Activated effector memory CD4-positive, alpha-beta T cell treated with anti-CD3 and anti-CD28 coated beads, Interleukin-2, amount 50 U/mL, for 16 hours (primary cell): ENCODE measurements at regions not wholly inside any gene's neighbourhood (a gene's known extent, or its start where the extent isn't known, plus 50 kb on each side); places are given as distances from the start of the nearest gene placed in this dataset.
"Not testable (repeated sequence)": the region's sequence is repeated elsewhere in the genome, so short reads cannot be mapped to it uniquely, and the experiment has no call there.

Source experiments
- DNase-seq: peaks from one replicate; pipeline ENCODE4 v3.0.0-alpha.2; 2020

DNA sequence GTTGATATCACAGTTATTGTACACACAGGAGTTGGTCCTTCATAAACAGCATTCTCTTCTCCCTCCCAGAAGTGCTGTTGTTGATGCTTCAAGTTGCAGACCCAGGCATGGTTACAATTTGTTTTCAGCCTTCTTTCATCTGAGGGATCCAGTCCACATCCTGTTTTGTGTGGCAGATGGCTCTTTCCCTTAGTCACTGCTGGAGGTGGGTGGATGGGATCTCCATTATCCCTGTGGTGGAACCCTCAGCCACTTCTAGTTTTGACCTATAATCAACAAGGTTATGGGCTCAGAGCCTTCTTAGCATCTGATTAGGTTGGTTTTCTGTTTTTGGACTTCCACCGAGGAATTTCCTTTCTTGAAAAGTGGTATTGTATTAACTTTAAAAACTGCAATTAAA, 214.2 kb downstream of the SH2D4B start:
- DNase-seq = no peak

DNA sequence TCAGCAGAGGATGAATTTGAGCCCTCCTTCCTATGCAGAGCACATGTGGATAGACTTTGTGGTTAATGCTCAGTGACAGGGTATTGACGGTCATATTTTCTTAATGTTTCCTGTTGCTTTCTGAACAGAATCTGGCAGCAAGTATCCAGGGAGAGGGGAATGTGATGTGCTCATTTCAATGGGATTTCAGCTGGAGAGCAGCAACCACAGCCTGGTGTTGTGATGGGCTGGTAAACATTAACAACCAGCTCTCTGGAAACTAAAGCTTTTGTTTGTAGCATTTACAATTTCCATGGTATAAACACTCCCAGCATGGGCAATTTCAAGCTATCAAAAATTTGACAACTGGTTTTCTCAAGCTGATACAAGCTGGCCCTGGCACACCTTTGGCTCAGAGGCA, 215.9 kb downstream of the SH2D4B start:
- no peak for DNase-seq

DNA sequence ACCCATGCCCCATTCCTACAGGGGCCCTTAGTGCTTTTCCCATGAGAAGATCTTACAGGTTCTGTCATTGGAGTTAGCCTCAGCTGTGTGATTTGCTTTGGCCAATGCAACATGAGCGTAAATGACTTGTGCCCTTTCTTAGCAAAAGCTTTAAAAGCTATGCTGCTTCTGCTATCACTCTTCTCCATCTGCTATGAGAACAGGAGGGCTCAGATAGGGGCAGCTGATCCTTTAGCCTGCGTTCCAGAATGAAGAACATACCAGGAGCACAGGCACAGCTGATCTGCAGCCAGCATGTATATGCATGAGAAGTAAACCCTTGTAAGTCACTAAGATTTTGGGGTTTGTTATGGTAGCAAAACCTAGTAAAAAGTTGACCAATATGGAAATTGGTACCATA, 218.2 kb downstream of the SH2D4B start:
- no peak for DNase-seq

- DNase-seq = no peak
These were observed 222.0 kb downstream of the SH2D4B start for GRCh38 chr10:80759693-80760092.

- no peak for DNase-seq
These were observed 223.2 kb downstream of the SH2D4B start for GRCh38 chr10:80760914-80761371.

DNA sequence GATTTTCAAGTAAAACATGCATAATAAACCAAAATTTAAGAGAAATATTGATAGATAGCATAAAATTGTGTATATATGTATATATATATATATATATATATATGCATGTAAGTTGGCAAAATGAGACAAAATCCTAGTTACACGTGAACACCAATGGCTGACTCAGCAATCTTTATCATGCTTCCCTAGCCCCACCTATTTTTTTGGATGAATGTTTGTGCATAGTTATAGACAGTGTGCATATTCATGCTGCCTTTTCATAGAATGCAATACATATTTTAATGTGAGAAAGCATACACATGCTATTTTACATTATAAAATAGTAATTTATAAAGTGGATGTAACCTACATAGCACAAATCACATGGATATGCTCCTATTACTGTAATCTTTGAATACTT, 230.3 kb downstream of the SH2D4B start:
- DNase-seq = no peak

- DNase-seq = no peak
These were observed 232.0 kb downstream of the SH2D4B start for GRCh38 chr10:80769700-80770160.

DNA sequence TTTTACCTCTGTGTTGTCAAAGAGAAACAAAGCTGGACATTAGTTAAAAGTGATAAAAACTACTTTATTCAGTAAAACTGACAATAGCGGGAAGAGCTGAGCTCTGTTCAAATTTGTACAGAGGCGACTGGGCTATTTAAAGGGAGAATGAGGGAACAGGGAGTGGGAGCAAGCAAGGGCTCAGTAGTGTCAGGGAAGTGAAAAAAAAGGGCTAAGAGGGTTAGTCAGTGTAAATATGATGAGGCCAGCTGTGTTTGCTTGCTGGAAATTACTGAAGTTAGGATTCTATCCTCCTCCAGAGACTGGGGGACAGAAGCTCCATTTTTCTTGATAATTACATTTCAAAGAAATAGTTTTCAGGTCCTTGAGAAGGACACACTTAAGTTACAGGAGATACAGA, 232.5 kb downstream of the SH2D4B start:
- DNase-seq = no peak

DNA sequence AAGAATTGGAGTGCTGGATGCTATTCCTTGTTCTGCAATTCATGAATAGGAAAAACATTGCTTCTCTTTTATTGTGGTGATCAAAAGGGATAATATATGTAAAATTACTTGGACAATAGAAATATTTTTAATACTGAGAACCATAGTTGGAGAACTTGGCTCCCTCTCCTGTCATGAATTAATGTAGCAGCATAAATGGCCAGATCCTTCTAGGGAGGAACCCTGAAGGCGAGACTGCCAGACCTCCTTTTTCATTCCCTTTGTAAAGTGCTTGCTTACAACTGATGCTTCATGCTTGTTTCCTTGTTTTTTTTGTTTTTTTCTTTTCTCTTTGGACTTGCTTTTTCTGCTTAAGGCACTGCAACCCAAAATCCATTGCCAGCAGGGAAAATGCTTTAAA, 233.6 kb downstream of the SH2D4B start:
- DNase-seq = no peak

- DNase-seq = no peak
These were observed 234.3 kb downstream of the SH2D4B start for GRCh38 chr10:80771902-80772555.

- DNase-seq = no peak
These were observed 234.9 kb downstream of the SH2D4B start for GRCh38 chr10:80772596-80772995.

- no peak for DNase-seq
These were observed 247.0 kb downstream of the SH2D4B start for GRCh38 chr10:80784695-80785094.

DNA sequence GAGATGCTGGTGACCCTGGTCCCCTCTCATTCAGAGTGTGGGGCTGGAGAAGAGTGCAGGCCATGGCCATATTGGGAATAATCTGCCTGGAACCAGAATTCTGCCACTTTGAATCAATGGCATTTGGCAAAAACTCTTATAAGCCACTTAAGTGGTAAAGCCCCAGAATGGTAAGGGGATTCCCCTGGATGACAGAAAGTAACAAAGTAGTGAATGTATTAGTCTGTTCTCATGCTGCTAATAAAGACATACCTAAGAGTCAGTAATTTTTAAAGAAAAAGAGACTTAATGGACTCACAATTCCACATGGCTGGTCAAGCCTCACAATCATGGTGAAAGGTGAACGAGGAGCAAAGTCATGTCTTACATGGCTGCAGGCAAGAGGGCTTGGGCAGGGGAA, 248.6 kb downstream of the SH2D4B start:
- DNase-seq = no peak

GRCh38 chr10:80787952-80788351, 250.2 kb downstream of the SH2D4B start:
- DNase-seq = no peak

GRCh38 chr10:80794994-80795393, 257.3 kb downstream of the SH2D4B start:
- DNase-seq = no peak

DNA sequence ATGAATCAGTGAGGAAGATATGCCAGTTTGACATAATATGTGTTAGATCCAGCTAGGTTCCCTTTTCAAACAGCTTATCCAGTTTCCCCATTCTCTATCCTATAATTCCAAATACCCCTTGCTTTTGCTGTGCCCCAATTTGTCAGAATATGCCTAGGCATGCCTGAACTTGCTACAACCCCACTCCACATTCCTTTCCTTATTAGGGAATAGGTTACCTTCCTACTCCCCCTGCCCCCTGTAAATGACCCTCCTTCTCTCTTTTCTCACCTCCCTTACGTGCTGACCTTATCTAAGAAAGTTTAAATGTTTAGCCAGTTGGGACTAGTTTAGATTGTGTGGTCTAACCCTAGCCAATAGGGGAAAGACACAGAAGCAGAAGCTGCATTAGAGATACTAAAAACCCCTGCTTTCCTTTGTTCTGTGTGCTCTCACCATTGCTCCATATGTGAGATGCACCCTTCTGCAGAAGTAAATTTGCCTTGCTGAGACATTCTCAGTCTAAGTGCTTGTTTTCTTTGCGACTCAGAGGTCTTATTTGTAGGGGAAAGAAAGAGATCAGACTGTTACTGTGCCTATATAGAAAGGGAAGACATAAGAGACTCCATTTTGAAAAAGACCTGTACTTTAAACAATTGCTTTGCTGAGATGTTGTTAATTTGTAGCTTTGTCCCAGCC, 267.8 kb downstream of the SH2D4B start:
- DNase-seq = no peak

DNA sequence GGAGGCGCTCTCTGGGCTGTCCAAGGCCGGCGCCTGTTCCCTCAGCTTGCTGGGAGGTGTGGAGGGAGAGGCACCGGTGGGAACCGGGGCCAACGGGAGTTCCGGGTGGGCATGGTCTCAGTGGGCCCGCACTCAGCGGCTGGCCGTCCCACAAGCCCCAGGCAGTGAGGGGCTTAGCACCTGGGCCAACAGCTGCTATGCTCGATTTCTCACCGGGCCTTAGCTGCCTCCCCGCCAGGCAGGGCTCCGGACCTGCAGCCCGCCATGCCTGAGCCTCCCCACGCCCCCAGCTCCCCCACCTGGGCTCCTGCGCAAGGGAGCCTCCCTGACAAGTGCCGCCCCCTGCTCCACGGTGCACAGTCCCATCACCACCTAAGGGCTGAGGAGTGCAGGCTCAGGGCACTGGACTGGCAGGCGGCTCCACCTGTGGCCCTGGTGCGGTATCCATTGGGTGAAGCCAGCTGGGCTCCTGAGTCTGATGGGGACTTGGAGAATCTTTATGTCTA, 276.5 kb downstream of the SH2D4B start:
- DNase-seq = no peak

- DNase-seq = no peak
These were observed 291.4 kb downstream of the SH2D4B start for GRCh38 chr10:80829151-80829550.

GRCh38 chr10:80829562-80829961, 291.9 kb downstream of the SH2D4B start:
- no peak for DNase-seq

DNA sequence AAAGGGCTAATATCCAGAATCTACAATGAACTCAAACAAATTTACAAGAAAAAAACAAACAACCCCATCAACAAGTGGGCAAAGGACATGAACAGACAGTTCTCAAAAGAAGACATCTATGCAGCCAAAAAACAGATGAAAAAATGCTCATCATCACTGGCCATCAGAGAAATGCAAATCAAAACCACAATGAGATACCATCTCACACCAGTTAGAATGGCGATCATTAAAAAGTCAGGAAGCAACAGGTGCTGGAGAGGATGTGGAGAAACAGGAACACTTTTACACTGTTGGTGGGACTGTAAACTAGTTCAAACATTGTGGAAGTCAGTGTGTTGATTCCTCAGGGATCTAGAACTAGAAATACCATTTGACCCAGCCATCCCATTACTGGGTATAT, 295.0 kb downstream of the SH2D4B start:
- DNase-seq = not testable (repeated sequence)

DNA sequence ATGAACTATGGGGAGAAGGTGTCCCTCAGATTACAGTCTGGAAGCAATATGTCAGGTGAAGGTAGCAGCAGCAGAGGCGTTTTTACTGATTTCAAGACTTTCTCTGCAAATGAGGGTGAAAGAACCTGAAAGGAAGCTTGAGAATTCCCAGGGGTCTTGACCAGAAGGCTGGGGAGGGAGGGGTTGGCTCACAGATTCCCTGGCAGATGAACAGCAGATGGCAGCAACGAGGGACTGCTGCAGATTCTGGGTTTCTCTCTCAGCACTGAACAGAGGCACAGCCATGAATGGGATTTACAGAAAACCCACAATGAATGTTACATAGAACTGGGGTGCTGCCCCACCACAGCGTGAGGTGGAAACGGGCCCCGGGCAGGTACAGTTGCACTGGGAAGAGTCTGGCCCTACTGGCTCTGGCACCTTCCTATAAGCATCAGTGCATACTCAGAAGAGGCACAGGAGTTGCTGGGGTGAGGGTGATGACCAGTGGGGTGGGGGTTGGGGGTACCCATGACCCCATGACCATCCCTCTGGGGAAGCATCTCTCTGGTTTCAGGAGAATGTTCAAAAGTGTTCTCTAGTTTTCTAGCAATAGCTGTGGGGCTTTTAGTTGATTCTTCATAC, 317.8 kb downstream of the SH2D4B start:
- no peak for DNase-seq

DNA sequence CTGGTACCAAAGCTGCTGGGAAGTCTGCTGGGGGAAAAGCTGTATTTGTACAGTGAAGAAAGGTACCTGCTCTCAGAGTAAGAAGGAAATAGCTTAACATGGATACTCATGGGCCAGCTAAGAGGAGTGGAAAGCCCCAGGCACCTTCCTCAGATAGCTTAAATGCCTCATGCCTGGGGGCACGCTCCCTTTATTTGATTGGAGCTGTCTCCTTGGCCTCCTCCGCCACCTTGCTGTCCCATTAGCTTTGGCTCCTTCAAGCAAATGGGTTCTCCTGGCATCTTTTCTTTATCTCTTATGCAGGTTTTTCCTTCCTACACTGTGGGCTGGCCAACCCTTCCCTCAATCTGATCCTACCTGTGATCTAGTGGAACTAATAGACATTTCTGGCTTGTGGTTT, 318.5 kb downstream of the SH2D4B start:
- no peak for DNase-seq

DNA sequence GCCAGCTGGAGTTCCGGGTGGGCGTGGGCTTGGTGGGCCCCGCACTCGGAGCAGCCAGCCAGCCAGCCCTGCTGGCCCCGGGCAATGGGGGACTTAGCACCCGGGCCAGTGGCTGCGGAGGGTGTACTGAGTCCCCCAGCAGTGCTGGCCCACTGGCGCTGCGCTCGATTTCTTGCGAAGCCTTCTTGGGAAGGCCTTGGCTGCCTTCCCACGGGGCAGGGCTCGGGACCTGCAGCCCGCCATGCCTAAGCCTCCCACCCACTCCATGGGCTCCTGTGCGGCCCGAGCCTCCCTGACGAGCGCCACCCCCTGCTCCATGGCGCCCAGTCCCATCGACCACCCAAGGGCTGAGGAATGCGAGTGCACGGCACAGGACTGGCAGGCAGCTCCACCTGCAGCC, 321.6 kb downstream of the SH2D4B start:
- not testable (repeated sequence) for DNase-seq

GRCh38 chr10:80860719-80861118, 323.0 kb downstream of the SH2D4B start:
- DNase-seq = no peak
